Activated CD8-positive, alpha-beta memory T cell treated with anti-CD3 and anti-CD28 coated beads, Interleukin-2, amount 50 U/mL, for 24 hours (primary cell): ENCODE measurements at regions not wholly inside any gene's neighbourhood (a gene's known extent, or its start where the extent isn't known, plus 50 kb on each side); places are given as distances from the start of the nearest gene placed in this dataset.

Experiments
- DNase-seq: peaks from one replicate; pipeline ENCODE4 v3.0.0-alpha.2; 2020; ENCODE audit errors: extremely low read depth

- DNase-seq: no peak
Observed at GRCh38 chr4:57254754-57255153, 144.6 kb upstream of the IGFBP7 start.

- DNase-seq: no peak
Observed at GRCh38 chr4:57249083-57249482, 138.9 kb upstream of the IGFBP7 start.

- no peak for DNase-seq
Observed at GRCh38 chr4:57243076-57243475, 132.9 kb upstream of the IGFBP7 start.

GRCh38 chr4:57234252-57234775, 124.1 kb upstream of the IGFBP7 start:
- no peak for DNase-seq

DNA sequence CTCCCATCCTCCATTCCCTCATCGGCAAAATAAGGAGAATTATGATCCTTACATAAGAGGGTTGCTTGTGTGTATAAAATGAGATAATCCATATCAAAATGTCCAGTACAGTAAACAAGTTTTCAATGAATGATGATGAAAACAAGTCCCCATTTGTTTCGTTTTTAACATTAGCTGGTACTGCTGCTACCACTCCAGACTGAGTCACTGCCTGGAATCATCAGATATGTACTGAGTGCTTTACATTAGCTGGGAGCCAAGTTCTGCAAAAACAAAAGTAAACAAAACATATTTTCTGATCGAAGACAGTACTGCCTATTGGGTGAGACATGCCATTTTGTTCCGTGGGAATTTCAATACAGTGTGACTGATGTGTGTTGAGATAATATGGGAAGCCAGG, 123.2 kb upstream of the IGFBP7 start:
- no peak for DNase-seq

GRCh38 chr4:57231781-57232180, 121.6 kb upstream of the IGFBP7 start:
- DNase-seq: no peak

GRCh38 chr4:57220734-57221133, 110.5 kb upstream of the IGFBP7 start:
- DNase-seq: no peak

DNA sequence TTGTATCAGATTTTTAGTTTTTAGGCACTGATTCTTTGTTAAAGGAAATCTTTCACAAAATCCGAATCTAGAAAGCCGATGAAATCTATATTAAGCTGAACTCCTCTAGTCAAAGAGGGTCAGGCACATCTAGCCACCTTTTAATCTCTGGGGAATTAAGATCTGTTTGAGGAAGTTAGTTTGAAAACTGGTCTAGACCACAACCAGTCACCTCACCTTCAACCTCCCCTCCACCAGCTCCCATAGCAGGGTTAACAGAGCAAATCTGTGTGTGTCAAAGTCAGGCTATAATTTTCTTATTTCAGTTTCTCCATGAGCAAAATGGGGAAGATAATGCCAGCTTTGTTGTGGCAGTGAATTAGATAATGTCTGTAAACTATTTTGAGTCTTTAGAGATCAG, 110.0 kb upstream of the IGFBP7 start:
- no peak for DNase-seq

GRCh38 chr4:57219431-57219830, 109.2 kb upstream of the IGFBP7 start:
- no peak for DNase-seq

GRCh38 chr4:57214654-57215411, 104.6 kb upstream of the IGFBP7 start:
- no peak for DNase-seq

- no peak for DNase-seq
Observed at GRCh38 chr4:57211131-57211530, 100.9 kb upstream of the IGFBP7 start.

GRCh38 chr4:57206172-57206571, 96.0 kb upstream of the IGFBP7 start:
- no peak for DNase-seq

- DNase-seq: no peak
Observed at GRCh38 chr4:57205580-57205979, 95.4 kb upstream of the IGFBP7 start.

DNA sequence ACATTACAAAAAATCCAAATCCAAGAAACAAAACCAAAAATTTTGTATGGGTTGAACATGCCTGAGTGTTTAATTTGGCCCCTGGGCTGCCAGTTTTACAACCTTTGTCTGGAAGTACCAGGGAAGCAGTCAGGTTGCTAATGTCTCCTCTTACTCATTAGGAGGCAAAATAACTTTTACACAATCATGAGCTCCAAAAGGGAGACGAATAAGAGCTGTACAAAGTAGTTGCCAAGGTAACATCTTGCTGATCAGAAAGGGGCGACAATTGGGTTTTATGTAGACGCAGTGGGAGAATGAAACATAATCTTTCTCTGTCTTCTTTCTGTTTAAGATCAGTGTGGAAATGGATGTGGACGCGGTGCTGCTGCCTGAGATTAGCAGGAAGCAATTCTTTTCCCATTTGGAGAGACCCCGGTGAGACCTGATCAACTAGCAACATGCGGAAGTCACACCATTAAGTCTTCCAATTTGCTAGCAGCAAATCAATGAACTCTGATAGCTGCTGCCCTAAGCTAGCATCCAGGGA, 90.7 kb upstream of the IGFBP7 start:
- DNase-seq: no peak

- DNase-seq: no peak
Observed at GRCh38 chr4:57199267-57199666, 89.1 kb upstream of the IGFBP7 start.

DNA sequence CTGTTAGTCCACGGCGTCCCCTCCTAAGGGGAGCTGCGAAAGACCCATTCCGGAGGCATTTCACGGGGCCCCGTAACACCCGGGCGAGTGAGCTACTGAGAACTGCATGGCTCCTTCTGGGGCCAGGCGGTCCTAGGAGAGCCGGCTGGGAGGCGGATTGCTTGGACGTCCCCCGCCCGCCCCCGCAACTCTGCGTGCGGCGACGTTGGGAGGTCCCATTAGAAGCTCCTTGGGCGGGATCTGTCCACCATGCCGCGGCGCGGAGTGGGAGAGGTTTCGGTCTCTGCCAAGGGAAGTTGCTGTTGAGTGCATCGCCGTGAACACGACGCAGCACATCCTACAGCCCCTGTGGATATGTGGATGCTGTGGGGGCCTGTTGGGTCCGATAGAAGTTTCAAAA, 85.4 kb upstream of the IGFBP7 start:
- no peak for DNase-seq

GRCh38 chr4:57194068-57194611, 84.0 kb upstream of the IGFBP7 start:
- DNase-seq: no peak

DNA sequence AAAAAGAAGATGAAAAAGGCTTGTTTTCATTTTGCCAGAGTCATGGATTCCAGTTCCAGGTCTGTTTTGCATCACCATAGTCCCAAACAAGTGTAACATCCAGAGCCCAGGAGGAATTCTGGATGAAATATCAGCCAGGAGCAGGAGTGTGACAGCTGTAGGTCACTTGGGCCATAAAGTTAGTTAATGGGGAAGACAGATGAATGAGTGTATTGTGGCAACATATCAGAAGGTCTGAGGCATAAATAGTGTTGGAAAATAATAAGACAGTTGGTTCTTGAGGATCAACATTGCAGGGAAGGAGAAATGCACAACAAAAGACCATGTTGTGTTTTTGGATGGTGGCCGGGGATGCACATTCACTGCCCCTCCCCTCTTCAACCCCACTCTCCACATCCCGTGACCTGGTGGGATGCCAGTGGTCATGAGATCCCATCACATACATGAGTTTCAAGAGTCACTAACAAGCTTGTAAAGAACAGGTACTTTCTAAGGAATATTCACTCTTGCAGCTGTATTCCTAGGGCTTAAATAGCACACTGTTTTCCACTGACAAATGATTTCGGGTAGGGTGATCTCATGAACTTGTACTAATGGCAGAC, 83.1 kb upstream of the IGFBP7 start:
- no peak for DNase-seq

DNA sequence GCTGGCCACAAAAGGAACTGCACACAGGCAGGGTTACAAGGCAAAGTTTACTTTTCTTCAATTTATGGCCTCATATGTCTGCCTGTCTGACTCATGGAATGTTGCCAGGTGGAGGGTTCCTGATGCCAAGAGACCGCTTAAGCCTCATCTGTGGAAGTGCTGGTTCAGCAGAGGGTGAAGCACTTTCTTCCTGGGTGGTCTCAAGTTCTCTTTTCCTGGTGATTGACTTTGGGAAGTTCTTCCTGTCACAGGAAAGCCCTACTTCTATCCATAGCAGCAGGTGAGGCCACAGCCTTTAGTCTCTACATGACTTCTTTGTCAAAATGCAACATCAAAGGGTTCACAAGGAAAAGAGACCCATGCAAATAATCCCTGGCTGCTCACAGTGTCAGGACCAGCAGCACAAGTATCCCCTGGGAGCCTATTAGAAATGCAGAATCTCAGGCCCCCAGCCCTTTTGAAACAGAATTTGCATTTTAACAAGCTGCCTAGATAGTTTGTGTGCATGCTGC, 81.4 kb upstream of the IGFBP7 start:
- no peak for DNase-seq

DNA sequence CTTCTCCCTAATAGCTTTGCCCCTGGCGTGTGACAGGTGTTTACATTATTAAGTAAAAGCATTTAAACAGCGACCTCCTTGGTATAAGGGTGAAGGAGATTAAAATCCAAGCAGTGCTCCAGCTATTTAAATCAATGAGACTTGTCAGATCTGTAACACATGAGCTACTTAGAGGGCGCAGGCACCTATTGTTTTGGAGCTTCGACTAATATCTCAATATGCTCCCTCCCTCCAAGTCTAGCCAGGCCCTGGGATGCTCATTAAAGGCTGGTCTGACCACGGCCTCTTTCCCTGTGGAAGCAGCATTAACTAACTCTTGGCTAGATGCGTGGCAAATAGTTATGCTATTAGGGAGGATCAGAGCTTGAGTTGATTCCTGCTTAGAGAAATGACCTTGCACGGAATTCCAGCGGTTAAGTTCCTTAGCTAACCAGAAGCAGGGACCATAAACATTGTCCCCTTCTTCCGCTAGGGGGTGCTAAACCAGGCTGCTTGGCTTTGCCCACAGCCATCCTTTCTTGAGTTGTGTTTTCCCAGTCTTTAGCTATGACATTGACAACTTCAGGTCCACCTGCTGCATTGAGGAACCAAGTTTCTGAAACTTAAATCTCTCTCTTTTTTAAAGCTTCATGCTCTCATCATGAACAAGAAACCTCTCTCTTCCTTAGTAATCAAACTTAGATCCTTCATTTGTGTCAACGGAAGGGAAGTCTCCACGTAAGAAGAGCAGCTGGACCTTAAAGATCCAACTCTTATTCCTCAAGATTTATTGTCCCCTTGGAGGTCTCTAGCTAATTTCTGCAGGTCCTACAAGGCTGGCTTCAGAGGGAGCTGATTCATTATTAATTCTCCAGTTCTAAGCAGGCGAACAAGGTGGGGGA, 80.7 kb upstream of the IGFBP7 start:
- DNase-seq: no peak

DNA sequence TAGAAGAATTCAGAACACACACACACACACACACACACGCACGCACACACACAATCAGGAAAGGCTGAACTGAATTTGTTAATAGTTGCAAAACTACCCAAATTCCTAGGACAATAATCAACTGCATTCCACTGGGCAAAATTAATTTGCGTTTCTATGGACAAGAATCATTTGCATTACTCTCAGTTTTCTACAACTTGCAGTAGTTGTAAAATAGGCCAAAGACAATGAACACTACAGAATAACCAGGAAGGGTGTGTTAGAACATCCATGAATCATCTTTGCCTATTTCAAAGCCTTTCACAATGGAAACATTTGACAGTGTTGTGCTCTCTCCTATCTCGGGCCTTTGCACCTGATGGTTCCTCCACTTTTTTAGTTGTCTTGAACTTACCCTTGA, 77.1 kb upstream of the IGFBP7 start:
- no peak for DNase-seq
